ENCODE measurements at regions not wholly inside any gene's neighbourhood (a gene's known extent, or its start where the extent isn't known, plus 50 kb on each side); places are given as distances from the start of the nearest gene placed in this dataset.

GRCh38 chr2:177036747-177037146, 175.8 kb upstream of the HNRNPA3 start:
- no peak for DNase-seq

DNA sequence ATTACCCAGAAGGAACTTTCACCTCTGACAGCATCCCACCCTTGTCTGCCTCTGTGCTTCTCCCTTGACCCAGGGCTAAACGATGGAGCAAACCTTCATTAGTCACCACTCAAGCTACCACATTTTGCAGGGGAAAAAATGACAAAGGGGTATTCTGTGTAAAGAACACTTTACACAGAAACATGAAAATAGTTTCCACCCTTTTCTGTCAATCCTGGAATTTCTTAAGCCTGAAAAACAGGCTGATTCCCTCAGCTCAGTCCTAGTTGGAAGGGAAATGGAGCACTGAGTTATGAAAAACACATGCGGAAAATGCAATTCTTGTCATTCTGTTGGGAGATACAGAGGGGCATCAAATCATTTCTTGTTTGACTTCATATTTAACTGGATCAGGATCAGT, 175.0 kb upstream of the HNRNPA3 start:
- DNase-seq: no peak

DNA sequence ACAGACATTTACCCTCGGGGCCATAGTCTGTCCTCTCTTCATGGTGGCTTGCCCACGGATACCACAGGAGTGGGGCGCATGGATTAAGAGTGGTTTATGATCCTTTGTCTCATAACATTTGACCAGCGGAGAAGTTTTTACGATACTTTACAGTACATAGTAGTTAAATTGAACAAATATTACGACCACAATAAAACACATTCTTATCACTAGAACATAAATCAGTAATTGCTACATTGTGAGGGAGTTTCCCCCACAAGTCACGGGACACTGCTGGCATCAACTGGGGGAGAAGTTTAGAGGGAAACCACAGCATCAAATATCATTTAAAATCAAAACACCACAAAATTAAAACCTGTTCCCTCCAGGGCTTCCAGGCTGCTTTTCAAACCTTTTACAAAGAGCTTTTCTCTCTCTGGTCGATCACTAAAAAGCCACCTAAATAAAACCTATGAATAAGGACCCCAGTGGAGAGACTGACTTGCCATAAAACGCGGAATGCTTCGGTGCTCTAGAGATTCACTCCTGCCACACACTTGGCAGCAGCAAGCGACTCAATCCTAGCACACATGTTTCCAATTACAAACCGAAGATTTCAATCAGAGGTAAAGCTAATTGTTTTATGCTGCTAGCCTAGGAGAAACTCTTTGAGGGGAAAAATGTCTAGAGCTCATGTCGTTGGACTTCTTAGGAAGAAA, 173.7 kb upstream of the HNRNPA3 start:
- DNase-seq: no peak

GRCh38 chr2:177042311-177042710, 170.3 kb upstream of the HNRNPA3 start:
- DNase-seq: no peak

DNA sequence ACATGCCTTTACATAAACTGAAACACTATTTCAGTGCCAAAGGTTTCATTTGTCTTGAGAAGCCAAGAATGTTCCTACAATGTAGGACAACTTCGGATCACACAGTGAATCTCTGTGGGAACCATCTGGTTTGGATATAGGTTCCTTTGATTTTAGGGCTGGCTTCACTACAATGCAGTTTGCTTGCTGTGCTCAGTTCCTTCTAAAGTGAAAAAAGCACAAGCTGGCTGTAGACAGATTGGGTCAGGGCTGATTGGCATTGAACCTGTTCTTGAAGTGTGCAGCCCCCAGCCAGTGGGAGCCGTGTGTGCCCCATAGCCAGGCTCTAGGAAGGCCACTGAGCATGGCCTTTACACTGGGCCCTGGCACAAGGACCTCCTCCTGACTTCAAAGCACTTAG, 167.9 kb upstream of the HNRNPA3 start:
- DNase-seq: no peak

GRCh38 chr2:177048981-177049380, 163.6 kb upstream of the HNRNPA3 start:
- no peak for DNase-seq

- no peak for DNase-seq
These were observed 161.3 kb upstream of the HNRNPA3 start for GRCh38 chr2:177051278-177051677.

DNA sequence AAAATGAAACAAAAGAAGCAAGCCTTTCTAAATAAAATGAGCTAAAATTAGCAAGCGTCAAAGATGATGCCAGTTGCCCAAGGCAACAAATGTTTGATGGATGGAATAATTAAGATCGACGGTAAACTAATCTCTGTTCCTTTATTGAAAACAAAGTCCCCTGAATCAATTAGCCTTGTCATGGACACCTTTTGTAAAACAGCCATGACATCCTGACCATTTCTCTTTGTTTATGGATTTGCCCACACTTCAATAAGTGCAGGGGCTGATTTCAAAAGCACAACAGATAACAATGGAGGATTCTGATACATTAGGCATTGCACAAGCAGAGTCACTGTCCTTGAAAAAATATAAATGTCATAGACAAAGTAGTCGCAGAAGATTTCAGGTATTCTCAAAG, 160.1 kb upstream of the HNRNPA3 start:
- no peak for DNase-seq

- DNase-seq: no peak
These were observed 159.6 kb upstream of the HNRNPA3 start for GRCh38 chr2:177053038-177053437.

- DNase-seq: no peak
These were observed 158.9 kb upstream of the HNRNPA3 start for GRCh38 chr2:177053716-177054115.

DNA sequence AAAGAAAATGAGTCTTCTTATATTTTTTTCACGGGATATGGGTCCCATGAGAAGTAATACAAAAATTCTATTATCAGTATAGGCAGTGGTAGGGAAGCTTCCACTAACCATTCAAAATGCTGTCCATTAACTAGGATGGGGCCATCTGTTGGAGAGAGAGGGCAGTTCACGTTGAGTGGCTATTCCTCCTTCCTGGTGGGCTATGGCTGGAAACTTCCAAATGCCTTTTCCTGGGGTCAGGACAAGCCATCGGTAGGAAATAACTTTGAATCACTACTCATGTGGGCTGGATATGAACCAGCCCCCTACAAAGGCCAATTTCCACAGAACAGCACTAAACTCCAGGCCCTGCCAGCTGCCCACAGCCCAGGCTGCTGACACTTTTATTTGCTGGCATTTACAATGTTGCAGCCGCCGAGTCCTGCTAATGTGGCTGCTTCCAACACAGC, 156.1 kb upstream of the HNRNPA3 start:
- peak; percentile 11 for DNase-seq

DNA sequence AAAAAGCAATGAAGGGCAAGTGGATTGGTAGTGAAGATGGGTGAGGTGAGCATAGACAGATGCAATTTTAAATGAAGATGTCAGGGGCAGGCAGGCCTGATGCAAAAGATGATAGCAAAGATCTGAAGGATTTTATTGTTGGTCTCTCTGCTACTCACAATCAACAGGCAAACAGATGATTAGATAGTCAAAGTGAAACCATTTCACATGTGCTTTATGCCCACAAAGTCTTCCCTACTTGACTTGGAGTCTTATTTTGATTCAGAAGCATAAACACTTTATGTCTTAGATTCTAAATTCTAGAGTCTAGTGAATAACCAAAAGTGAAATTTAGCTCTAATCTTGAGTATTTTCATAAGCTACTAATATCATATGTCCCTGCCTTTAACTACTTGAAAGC, 153.8 kb upstream of the HNRNPA3 start:
- no peak for DNase-seq

DNA sequence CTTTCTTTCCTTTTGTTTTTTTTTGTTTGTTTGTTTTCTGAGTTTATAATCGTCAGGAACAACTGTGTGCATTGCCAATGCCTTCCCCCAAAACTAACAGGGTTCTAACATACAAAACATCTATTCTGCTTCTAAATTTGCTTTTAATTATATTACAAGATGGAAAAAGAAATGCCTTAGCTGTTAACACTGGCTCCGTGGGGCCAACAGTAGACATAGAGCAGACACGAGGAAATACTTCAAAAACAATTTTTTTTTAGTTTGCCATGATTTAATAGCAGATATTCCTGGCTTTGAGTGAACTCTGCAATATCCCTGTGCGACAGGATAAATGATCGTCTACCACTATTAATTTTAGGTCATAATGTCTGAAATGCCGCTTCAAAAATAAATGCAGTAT, 153.3 kb upstream of the HNRNPA3 start:
- no peak for DNase-seq

DNA sequence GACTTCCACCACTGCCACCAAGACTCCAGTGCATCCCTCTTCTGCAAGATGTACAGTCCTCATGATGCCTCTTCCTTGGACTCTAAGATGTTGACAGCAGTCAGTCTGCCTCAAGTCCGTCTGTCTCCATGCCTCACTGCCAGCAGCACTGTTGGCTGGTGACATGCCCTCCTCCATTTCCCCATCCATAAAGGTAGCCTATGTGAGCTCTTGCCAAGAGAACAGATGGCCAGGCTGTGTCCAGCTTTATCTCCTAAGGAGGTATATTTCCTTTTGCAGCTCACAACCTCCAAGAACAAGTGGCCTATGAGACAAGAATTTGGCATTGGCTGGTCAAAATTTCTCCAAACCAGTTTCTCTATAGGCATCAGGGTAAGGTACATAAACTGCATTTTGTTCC, 149.3 kb upstream of the HNRNPA3 start:
- DNase-seq: no peak

- no peak for DNase-seq
These were observed 148.2 kb upstream of the HNRNPA3 start for GRCh38 chr2:177064422-177064821.

- no peak for DNase-seq
These were observed 143.6 kb upstream of the HNRNPA3 start for GRCh38 chr2:177068967-177069366.

DNA sequence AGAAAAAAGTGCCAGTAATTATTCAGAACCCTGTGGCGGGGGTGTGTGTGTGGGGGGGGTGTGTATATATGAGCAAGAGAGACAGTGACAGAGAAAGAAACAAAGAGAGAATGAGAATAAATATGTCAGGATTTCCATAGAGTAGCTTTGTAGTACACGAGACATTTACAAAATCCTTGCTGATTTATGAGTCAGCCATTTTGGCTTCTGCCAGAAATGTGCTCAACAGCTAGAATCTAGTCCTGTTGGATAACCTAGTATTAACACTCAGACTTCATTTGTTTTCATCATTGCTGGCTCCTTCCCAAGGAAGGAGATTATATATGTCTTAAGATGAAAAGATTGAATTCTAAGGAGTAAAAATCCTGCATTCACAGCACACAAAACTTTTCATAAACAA, 140.5 kb upstream of the HNRNPA3 start:
- DNase-seq: no peak

GRCh38 chr2:177073611-177074010, 139.0 kb upstream of the HNRNPA3 start:
- no peak for DNase-seq

DNA sequence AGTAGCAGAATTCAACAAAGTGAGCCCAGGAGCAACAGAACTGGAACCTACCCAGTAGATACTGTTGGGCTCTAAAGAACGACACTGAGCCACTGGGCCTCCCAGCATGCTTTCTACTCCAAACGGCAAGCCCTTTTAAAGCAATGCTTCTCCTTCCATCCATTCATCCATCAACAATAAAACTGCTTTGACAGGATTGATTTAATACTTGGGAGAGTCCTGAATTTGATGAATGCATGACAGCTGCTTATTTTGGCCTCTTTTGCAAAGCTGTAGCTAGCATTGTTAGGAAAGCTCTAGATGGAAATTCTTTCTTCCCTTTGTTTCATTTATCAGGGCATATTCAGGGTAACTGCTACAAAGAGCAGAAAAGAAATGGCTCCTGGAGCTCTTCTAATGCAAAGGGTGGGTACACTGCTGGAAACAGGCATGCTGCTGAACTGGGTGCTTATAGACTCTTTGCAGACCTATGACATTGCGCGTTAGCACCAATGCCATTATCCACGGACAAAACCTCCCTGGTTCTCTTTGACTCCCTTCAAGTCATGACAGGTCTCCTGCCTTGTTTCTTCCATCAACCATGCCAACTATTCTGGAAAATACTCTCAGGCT, 138.4 kb upstream of the HNRNPA3 start:
- DNase-seq: no peak

- DNase-seq: no peak
These were observed 137.3 kb upstream of the HNRNPA3 start for GRCh38 chr2:177075254-177075653.

DNA sequence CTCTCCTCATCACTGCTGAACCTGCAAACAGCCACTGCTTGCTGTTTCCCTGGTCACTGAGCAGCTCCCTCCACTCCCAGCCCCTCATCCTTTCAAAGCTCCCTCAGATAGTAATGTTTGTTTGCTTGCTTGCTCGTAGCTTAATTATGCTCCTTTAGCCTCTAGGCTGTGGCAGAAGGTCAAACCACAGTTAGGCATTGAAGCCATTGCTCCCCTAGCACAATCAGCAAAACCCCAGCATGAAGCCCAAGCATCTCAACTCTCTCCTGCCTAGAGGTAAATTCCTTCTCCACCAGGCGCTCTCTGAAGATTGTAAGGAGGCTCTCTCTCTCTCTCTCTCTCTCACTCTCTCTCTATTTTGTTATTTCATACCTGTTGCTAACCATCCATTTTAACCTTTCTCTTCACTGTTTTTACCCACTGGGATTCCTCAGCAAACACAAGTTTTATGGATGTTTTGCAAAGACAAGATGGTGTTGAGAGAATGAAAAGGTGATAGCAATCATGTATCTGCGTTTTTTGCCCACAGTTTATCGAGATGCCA, 135.9 kb upstream of the HNRNPA3 start:
- DNase-seq: no peak

DNA sequence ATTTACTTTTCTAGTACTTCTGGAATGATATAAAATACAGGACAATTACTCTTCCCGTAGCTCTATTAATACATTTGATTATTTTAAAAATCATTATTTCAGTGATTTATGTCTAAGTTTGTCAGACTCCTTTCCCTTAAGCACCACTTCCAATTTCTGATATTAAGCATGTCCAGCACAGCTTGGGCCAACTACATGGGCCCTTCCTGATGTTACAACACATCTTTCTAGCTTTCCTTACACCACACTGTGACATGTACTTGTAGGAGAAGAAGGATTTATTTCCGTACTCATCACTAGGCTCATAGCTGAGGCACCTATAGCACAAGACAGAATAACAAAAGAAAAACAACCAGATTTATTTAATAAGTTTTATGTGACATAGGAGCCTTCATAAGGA, 134.8 kb upstream of the HNRNPA3 start:
- DNase-seq: no peak

DNA sequence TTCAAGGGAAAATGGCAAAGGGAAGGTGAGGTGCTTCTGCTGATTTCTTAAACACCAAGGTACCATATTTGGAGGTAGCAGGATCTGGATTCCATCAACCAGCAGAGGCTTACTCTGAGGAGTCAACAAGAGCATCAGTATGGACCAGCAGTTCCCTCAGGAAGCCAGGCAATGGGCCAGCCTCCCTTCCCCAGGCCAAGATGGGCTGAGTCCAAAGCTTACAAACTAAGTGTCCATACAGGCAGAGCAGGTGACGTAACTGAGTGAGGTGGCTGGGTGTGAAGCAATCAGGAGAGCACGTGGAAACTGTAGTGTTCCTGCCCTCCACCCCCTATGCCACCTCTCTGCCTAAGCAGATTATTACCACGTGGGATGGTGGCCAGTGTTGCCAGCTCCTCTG, 134.2 kb upstream of the HNRNPA3 start:
- no peak for DNase-seq

DNA sequence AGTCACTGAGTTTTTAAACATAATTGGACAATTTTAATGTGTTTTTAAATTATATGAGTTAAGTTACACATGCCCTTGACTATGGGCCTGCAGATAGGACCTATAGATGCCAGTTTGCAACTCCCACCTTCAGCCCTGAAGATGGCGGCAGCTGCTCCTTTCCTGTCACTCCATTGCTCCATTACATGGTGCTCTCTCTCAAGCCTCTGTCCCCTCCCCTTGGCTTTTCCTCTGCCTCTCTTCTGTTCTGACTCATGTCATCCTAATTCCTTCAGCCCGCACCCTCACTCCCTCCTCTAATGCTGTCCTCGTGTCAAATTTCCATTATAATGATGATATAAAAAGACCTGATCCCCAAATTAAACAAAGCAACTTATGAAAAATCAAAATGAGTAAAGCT, 133.7 kb upstream of the HNRNPA3 start:
- DNase-seq: no peak

Measured in hematopoietic multipotent progenitor cell treated with erythropoietin and hydrocortisone succinate and interleukin-3 and kit ligand, for 6 days (in vitro differentiated cells).